Stimulated activated CD8-positive, alpha-beta memory T cell treated with anti-CD3 and anti-CD28 coated beads, Interleukin-12 subunit alpha, Interleukin-12 subunit beta, amount 100 ng/mL, for 4 hours (primary cell): ENCODE measurements at regions not wholly inside any gene's neighbourhood (a gene's known extent, or its start where the extent isn't known, plus 50 kb on each side); places are given as distances from the start of the nearest gene placed in this dataset.
"Not testable (repeated sequence)": the region's sequence is repeated elsewhere in the genome, so short reads cannot be mapped to it uniquely, and the experiment has no call there.

Source experiments
- DNase-seq: peaks from one replicate; pipeline ENCODE4 v3.0.0-alpha.2; 2020; ENCODE audit warnings: low read depth

GRCh38 chr3:28033059-28033784 is 208.2 kb upstream of the CMC1 start:
- no peak for DNase-seq

- no peak for DNase-seq
These were observed 204.5 kb upstream of the CMC1 start for GRCh38 chr3:28036599-28037575.

- DNase-seq, result no peak
These were observed 202.2 kb upstream of the CMC1 start for GRCh38 chr3:28039234-28039633.

- no peak for DNase-seq
These were observed 201.6 kb upstream of the CMC1 start for GRCh38 chr3:28039829-28040228.

GRCh38 chr3:28042095-28042635 is 199.3 kb upstream of the CMC1 start:
- DNase-seq, result no peak

- DNase-seq, result no peak
These were observed 198.7 kb upstream of the CMC1 start for GRCh38 chr3:28042707-28043106.

GRCh38 chr3:28050120-28050519 is 191.3 kb upstream of the CMC1 start:
- DNase-seq, result no peak

- peak; percentile 4 for DNase-seq
These were observed 190.5 kb upstream of the CMC1 start for GRCh38 chr3:28050885-28051284.

- DNase-seq, result no peak
These were observed 187.7 kb upstream of the CMC1 start for GRCh38 chr3:28053759-28054158.

- no peak for DNase-seq
These were observed 184.6 kb upstream of the CMC1 start for GRCh38 chr3:28056806-28057205.

GRCh38 chr3:28057539-28057938 is 183.9 kb upstream of the CMC1 start:
- no peak for DNase-seq

- not testable (repeated sequence) for DNase-seq
These were observed 182.2 kb upstream of the CMC1 start for GRCh38 chr3:28059199-28059598.

GRCh38 chr3:28066020-28066419 is 175.4 kb upstream of the CMC1 start:
- no peak for DNase-seq

GRCh38 chr3:28067014-28067413 is 174.4 kb upstream of the CMC1 start:
- no peak for DNase-seq

- DNase-seq, result no peak
These were observed 173.1 kb upstream of the CMC1 start for GRCh38 chr3:28068342-28068741.

- DNase-seq, result no peak
These were observed 172.0 kb upstream of the CMC1 start for GRCh38 chr3:28069438-28069837.

- DNase-seq, result no peak
These were observed 165.2 kb upstream of the CMC1 start for GRCh38 chr3:28076246-28076645.

- DNase-seq, result no peak
These were observed 163.8 kb upstream of the CMC1 start for GRCh38 chr3:28077572-28077971.

GRCh38 chr3:28078536-28078935 is 162.9 kb upstream of the CMC1 start:
- no peak for DNase-seq

GRCh38 chr3:28080716-28081115 is 160.7 kb upstream of the CMC1 start:
- no peak for DNase-seq

- no peak for DNase-seq
These were observed 159.9 kb upstream of the CMC1 start for GRCh38 chr3:28081533-28081947.

- DNase-seq, result no peak
These were observed 153.8 kb upstream of the CMC1 start for GRCh38 chr3:28087591-28087990.
